ENCODE measurements at regions not wholly inside any gene's neighbourhood (a gene's known extent, or its start where the extent isn't known, plus 50 kb on each side); places are given as distances from the start of the nearest gene placed in this dataset.

DNA sequence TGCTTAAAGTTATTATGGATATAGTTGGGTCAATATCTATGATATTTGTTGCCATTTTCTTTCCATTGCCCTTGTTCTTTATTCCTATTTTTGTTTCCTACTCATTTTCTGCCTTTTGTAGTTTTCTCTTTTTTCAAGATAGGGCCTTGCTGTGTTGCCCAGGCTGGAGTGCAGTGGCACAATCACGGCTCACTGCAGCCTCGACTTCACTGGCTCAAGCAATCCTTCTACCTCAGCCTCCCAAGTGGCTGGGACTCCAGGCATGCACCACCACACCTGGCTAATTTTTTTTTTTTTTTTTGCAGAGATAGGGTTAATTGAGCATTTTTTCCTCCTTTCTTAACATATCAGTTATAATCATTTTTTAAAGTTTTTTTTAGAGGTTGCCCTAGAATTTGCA is 92.7 kb downstream of the TOMM20 start:
- Histone ChIP-seq H3K4me1 (ENCODE audit: control insufficient read depth in 1 of 2, insufficient read depth in 2 of 2, low read length in 2 of 2) (peaks cover 11% of the 10 kb centered on the region in 2 donors), H2AFZ (ENCODE audit: insufficient read depth, low read depth, low read length, poor library complexity, severe bottlenecking) (no peak overlapping the region), H3K4me3 (replicated peaks in 1 of 3; ENCODE audit: low read depth in 2 of 3, low read length in 3 of 3) (no peak overlapping the region), H3K9me3 (replicated peaks in 1 of 2; ENCODE audit: control insufficient read depth in 1 of 2, insufficient read depth in 1 of 2, low read length in 2 of 2) (peaks cover 0 to 3% of the 10 kb centered on the region in 2 donors), H3K4me2 (replicated peaks; ENCODE audit: extremely low read depth, low read length, poor library complexity, severe bottlenecking) (no peak overlapping the region), H3K79me2 (ENCODE audit: insufficient read depth, low read length) (no peaks in the 10 kb centered on the region), H3K9ac (ENCODE audit: insufficient read depth, low read length, poor library complexity, severe bottlenecking) (no peak overlapping the region), H4K20me1 (ENCODE audit: insufficient read depth, low read length) (no peaks in the 10 kb centered on the region), H3K36me3 (replicated peaks in 1 of 2; ENCODE audit: control insufficient read depth in 1 of 2, insufficient read depth in 2 of 2, low read length in 2 of 2) (no peaks in the 10 kb centered on the region), H3K27me3 (ENCODE audit: control insufficient read depth in 2 of 2, insufficient read depth in 2 of 2, low read length in 2 of 2) (no peaks in the 10 kb centered on the region), H3K27ac (ENCODE audit: low read depth in 1 of 2, low read length in 2 of 2) (no peak overlapping the region)
- H3K27me3 Mint-ChIP-seq (ENCODE audit: low read depth in 3 of 3) = peaks cover 0 to 3% (median 0%) of the 10 kb centered on the region in 3 donors
- H3K36me3 Mint-ChIP-seq = peaks cover 2% of the 10 kb centered on the region in 2 donors
- H3K4me3 Mint-ChIP-seq = no peak overlapping the region
- peaks cover 0 to 13% (median 11%) of the 10 kb centered on the region in 7 donors for H3K9me3 Mint-ChIP-seq
- intact Hi-C loops (cut with micrococcal nuclease) = no loop called here
- no CpG with 5 or more reads among the region's 2 CpGs for WGBS (ENCODE audit: insufficient coverage)
- TF ChIP-seq CTCF (IDR thresholded peaks at IDR 0.05) = no peak
- no peak for DNase-seq
- no peak overlapping the region for H3K27ac Mint-ChIP-seq
- H3K4me1 Mint-ChIP-seq = peaks cover 21% of the 10 kb centered on the region

DNA sequence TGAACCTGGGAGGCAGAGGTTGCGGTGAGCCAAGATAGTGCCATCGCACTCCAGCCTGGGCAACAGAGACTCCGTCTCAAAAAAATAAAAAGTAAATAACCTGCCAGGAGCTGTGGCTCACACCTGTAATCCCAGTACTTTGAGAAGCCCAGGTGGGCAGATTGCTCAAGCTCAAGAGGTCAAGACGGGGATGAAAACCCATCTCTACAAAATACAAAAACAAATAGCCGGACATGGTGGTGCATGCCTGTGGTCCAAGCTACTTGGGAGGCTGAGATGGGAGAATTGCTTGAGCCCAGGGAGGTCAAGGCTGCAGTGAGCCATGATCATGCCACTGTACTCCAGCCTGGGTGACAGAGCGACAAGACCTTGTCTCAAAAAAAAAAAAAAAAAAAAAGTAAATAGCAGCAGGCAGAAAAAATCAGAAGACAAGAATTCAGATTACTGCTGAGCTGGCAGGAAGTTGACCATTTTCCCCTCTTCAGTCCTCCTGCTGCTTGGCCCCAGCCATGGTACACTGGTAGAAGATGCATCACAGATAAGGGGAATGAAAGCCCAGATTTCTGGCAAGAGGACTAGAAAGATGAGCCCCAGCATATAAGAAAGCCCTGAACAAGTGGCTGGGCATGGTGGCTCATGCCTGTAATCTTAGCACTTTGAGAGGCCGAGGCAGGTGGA is 97.6 kb downstream of the TOMM20 start:
- 100% methylated on average over 3 of the region's 7 CpGs for WGBS (ENCODE audit: insufficient coverage)
- Mint-ChIP-seq H3K36me3 (peaks cover 0 to 2% of the 10 kb centered on the region in 2 donors), H3K4me1 (no peaks in the 10 kb centered on the region), H3K4me3 (no peak overlapping the region), H3K27me3 (ENCODE audit: low read depth in 3 of 3) (peaks cover 0 to 3% (median 0%) of the 10 kb centered on the region in 3 donors), H3K27ac (peak overlapping the region in 1 of 7 donors; percentile 83), H3K9me3 (peaks cover 2 to 15% (median 9%) of the 10 kb centered on the region in 7 donors)
- Histone ChIP-seq H3K79me2 (ENCODE audit: insufficient read depth, low read length) (no peaks in the 10 kb centered on the region), H3K4me3 (replicated peaks in 1 of 3; ENCODE audit: low read depth in 2 of 3, low read length in 3 of 3) (no peak overlapping the region), H2AFZ (ENCODE audit: insufficient read depth, low read depth, low read length, poor library complexity, severe bottlenecking) (no peak overlapping the region), H3K36me3 (replicated peaks in 1 of 2; ENCODE audit: control insufficient read depth in 1 of 2, insufficient read depth in 2 of 2, low read length in 2 of 2) (no peaks in the 10 kb centered on the region), H4K20me1 (ENCODE audit: insufficient read depth, low read length) (no peaks in the 10 kb centered on the region), H3K9me3 (replicated peaks in 1 of 2; ENCODE audit: control insufficient read depth in 1 of 2, insufficient read depth in 1 of 2, low read length in 2 of 2) (peaks cover 0 to 12% of the 10 kb centered on the region in 2 donors), H3K4me2 (replicated peaks; ENCODE audit: extremely low read depth, low read length, poor library complexity, severe bottlenecking) (no peak overlapping the region), H3K9ac (ENCODE audit: insufficient read depth, low read length, poor library complexity, severe bottlenecking) (no peak overlapping the region), H3K4me1 (ENCODE audit: control insufficient read depth in 1 of 2, insufficient read depth in 2 of 2, low read length in 2 of 2) (no peaks in the 10 kb centered on the region), H3K27me3 (ENCODE audit: control insufficient read depth in 2 of 2, insufficient read depth in 2 of 2, low read length in 2 of 2) (no peaks in the 10 kb centered on the region), H3K27ac (ENCODE audit: low read depth in 1 of 2, low read length in 2 of 2) (no peak overlapping the region)
- intact Hi-C loops (cut with micrococcal nuclease) = no loop called here
- DNase-seq = no peak
- no peak for TF ChIP-seq CTCF (IDR thresholded peaks at IDR 0.05)

All from CD14-positive monocyte (primary cell).